Neuronal stem cell (in vitro differentiated cells): ENCODE measurements at regions not wholly inside any gene's neighbourhood (a gene's known extent, or its start where the extent isn't known, plus 50 kb on each side); places are given as distances from the start of the nearest gene placed in this dataset.

ENCODE experiments used
- DNase-seq: peaks from one replicate; pipeline ENCODE4 v3.0.0-alpha.2; 2013; ENCODE audit warnings: low spot score
- H2AFZ ChIP-seq: one replicate; pipeline ENCODE4 v1.6.1; 2013; ENCODE audit warnings: mild to moderate bottlenecking, low read length, inconsistent platforms
- H2AK5ac ChIP-seq: 2 replicates; pipeline ENCODE4 v1.6.1; 2013; ENCODE audit warnings: low read depth, mild to moderate bottlenecking, inconsistent platforms, low read length, moderate library complexity, mixed read lengths
- H2BK120ac ChIP-seq: 2 replicates; pipeline ENCODE4 v1.6.1; 2013; ENCODE audit warnings: low read depth, mild to moderate bottlenecking, inconsistent platforms, low read length, moderate library complexity, mixed read lengths
- H2BK12ac ChIP-seq: one replicate; pipeline ENCODE4 v1.6.1; 2013; ENCODE audit warnings: low read length, inconsistent platforms
- H2BK15ac ChIP-seq: 2 replicates; pipeline ENCODE4 v1.6.1; 2013; ENCODE audit warnings: mild to moderate bottlenecking, low read length, inconsistent platforms, mixed read lengths
- H2BK5ac ChIP-seq: one replicate; pipeline ENCODE4 v1.6.1; 2013; ENCODE audit warnings: inconsistent platforms, mild to moderate bottlenecking, low read length, moderate library complexity
- H3K14ac ChIP-seq: one replicate; pipeline ENCODE4 v1.6.1; 2013; ENCODE audit warnings: low read length, inconsistent platforms
- H3K18ac ChIP-seq: 2 replicates; pipeline ENCODE4 v1.6.1; 2013; ENCODE audit warnings: low read length, inconsistent platforms
- H3K23ac ChIP-seq: 2 replicates; pipeline ENCODE4 v1.6.1; 2013; ENCODE audit warnings: low read depth, mild to moderate bottlenecking, mixed read lengths, low read length, inconsistent platforms; ENCODE audit not compliant: poor library complexity
- H3K27ac ChIP-seq: replicated peaks from 3 replicates; pipeline ENCODE4 v1.5.1; 2013; ENCODE audit warnings: low read length, inconsistent platforms
- H3K27me3 ChIP-seq, 3 experiments: 2 replicates each; pipeline ENCODE4 v1.6.1; 2013; ENCODE audit warnings: low read length in 3 of 3, mild to moderate bottlenecking in 2 of 3, inconsistent platforms in 1 of 3, low read depth in 1 of 3, mixed read lengths in 1 of 3, moderate library complexity in 1 of 3; ENCODE audit not compliant: control insufficient read depth in 3 of 3, insufficient read depth in 3 of 3
- H3K36me3 ChIP-seq, 2 donors: replicated peaks in 1 of 2; 2 replicates each; pipeline ENCODE4 v1.6.1; 2013; ENCODE audit warnings: low read length in 2 of 2; ENCODE audit not compliant: control insufficient read depth in 2 of 2, insufficient read depth in 2 of 2
- H3K4ac ChIP-seq: 2 replicates; pipeline ENCODE4 v1.6.1; 2013; ENCODE audit warnings: inconsistent platforms, mild to moderate bottlenecking, low read length, moderate library complexity
- H3K4me1 ChIP-seq, 2 donors: 1 replicate in 1 of 2; 2 replicates in 1 of 2; pipeline ENCODE4 v1.6.1; 2013; ENCODE audit warnings: low read length in 2 of 2, low read depth in 1 of 2; ENCODE audit not compliant: control insufficient read depth in 2 of 2, insufficient read depth in 1 of 2
- H3K4me2 ChIP-seq: one replicate; pipeline ENCODE4 v1.6.1; 2013; ENCODE audit warnings: mild to moderate bottlenecking, low read length, inconsistent platforms; ENCODE audit not compliant: insufficient read depth, poor library complexity, severe bottlenecking
- H3K4me3 ChIP-seq, 2 donors: 2 replicates each; pipeline ENCODE4 v1.5.1; 2013; ENCODE audit warnings: low read length in 2 of 2, mild to moderate bottlenecking in 2 of 2, inconsistent platforms in 1 of 2, moderate library complexity in 1 of 2
- H3K79me1 ChIP-seq: one replicate; pipeline ENCODE4 v1.6.1; 2013; ENCODE audit warnings: low read depth, mild to moderate bottlenecking, inconsistent platforms, low read length, moderate library complexity
- H3K9ac ChIP-seq: one replicate; pipeline ENCODE4 v1.6.1; 2013; ENCODE audit warnings: mild to moderate bottlenecking, low read depth, low read length, inconsistent platforms; ENCODE audit not compliant: poor library complexity
- H3K9me3 ChIP-seq, 2 donors: replicated peaks in 1 of 2; 2 replicates each; pipeline versions ENCODE3 to v1.6.1; 2013; ENCODE audit warnings: low read length in 2 of 2, mild to moderate bottlenecking in 2 of 2, inconsistent platforms in 1 of 2, low read depth in 1 of 2, mixed read lengths in 1 of 2, moderate library complexity in 1 of 2; ENCODE audit not compliant: control insufficient read depth in 2 of 2, insufficient read depth in 1 of 2
- H4K8ac ChIP-seq: one replicate; pipeline ENCODE4 v1.6.1; 2013; ENCODE audit warnings: low read depth, mild to moderate bottlenecking, inconsistent platforms, low read length, moderate library complexity
- H4K91ac ChIP-seq: one replicate; pipeline ENCODE4 v1.6.1; 2013; ENCODE audit warnings: low read length, low read depth, mild to moderate bottlenecking, inconsistent platforms; ENCODE audit not compliant: poor library complexity
- WGBS, 2 donors: extraction: QIAGEN DNeasy Blood & Tissue Kit; methylation state at CpG; one replicate each; pipeline ENCODE4 v1.1.7; 2013; ENCODE audit warnings: missing lambda C conversion rate in 2 of 2, mixed read lengths in 1 of 2; ENCODE audit not compliant: insufficient read length in 2 of 2, insufficient replicate concordance in 1 of 2; ENCODE audit errors: extremely low coverage in 2 of 2; 5-methylcytosine and 5-hydroxymethylcytosine counted together

GRCh38 chr17:79506955-79507354, 103.9 kb downstream of the RBFOX3 start:
- no CpG with 5 or more reads among the region's 10 CpGs for WGBS, 2 donors
- Histone ChIP-seq H2BK12ac (no peak overlapping the region), H2BK5ac (peak overlapping the region; percentile 11), H3K14ac (no peak overlapping the region), H3K27ac (no peak overlapping the region), H3K9ac (no peak overlapping the region), H3K4me1 (peaks cover 0 to 3% of the 10 kb centered on the region in 2 donors), H3K23ac (no peak overlapping the region), H4K91ac (no peak overlapping the region), H3K4me2 (no peak overlapping the region), H3K18ac (peak overlapping the region; percentile 35), H2AFZ (no peak overlapping the region), H3K9me3 (peaks cover 0 to 2% of the 10 kb centered on the region in 2 donors), H3K4me3 (no peak overlapping the region), H4K8ac (no peak overlapping the region), H2AK5ac (peak overlapping the region; percentile 15), H3K36me3 (no peaks in the 10 kb centered on the region), H3K4ac (no peak overlapping the region), H2BK120ac (no peak overlapping the region), H2BK15ac (peak overlapping the region; percentile 72), H3K27me3 (peaks cover 0 to 22% (median 2%) of the 10 kb centered on the region in 3 experiments), H3K79me1 (no peaks in the 10 kb centered on the region)
- no peak for DNase-seq

GRCh38 chr17:79506150-79506870, 104.5 kb downstream of the RBFOX3 start:
- no peak overlapping the region for H2BK120ac ChIP-seq
- H3K4me3 ChIP-seq: no peak overlapping the region
- no CpG with 5 or more reads among the region's 24 CpGs for WGBS, 2 donors
- no peak overlapping the region for H3K27ac ChIP-seq
- no peak for DNase-seq
- no peaks in the 10 kb centered on the region for H3K9me3 ChIP-seq
- H2BK5ac ChIP-seq: peak overlapping the region; percentile 11
- H3K27me3 ChIP-seq: peaks cover 0 to 27% (median 2%) of the 10 kb centered on the region in 3 experiments
- H3K4ac ChIP-seq: no peak overlapping the region
- no peaks in the 10 kb centered on the region for H3K79me1 ChIP-seq
- no peak overlapping the region for H3K4me2 ChIP-seq
- H3K14ac ChIP-seq: no peak overlapping the region
- no peaks in the 10 kb centered on the region for H3K36me3 ChIP-seq
- peak overlapping the region; percentile 56 for H4K8ac ChIP-seq
- no peak overlapping the region for H2AFZ ChIP-seq
- peaks cover 0 to 6% of the 10 kb centered on the region in 2 donors for H3K4me1 ChIP-seq
- peak overlapping the region; percentile 72 for H2BK15ac ChIP-seq
- H2AK5ac ChIP-seq: peak overlapping the region; percentile 15
- peak overlapping the region; percentile 35 for H3K18ac ChIP-seq
- no peak overlapping the region for H3K23ac ChIP-seq
- no peak overlapping the region for H2BK12ac ChIP-seq
- no peak overlapping the region for H3K9ac ChIP-seq
- H4K91ac ChIP-seq: no peak overlapping the region

GRCh38 chr17:79505199-79505598, 105.7 kb downstream of the RBFOX3 start:
- Histone ChIP-seq H2BK5ac (no peak overlapping the region), H3K18ac (no peak overlapping the region), H3K27ac (no peak overlapping the region), H2AFZ (no peak overlapping the region), H2BK120ac (no peak overlapping the region), H2AK5ac (no peak overlapping the region), H3K9ac (no peak overlapping the region), H3K79me1 (no peaks in the 10 kb centered on the region), H4K8ac (no peak overlapping the region), H3K9me3 (no peaks in the 10 kb centered on the region), H4K91ac (no peak overlapping the region), H2BK15ac (no peak overlapping the region), H3K4ac (no peak overlapping the region), H3K14ac (no peak overlapping the region), H3K23ac (no peak overlapping the region), H3K4me2 (no peak overlapping the region), H3K36me3 (no peaks in the 10 kb centered on the region), H3K4me3 (no peak overlapping the region), H3K27me3 (peaks cover 0 to 29% (median 0%) of the 10 kb centered on the region in 3 experiments), H3K4me1 (peaks cover 0 to 13% of the 10 kb centered on the region in 2 donors), H2BK12ac (no peak overlapping the region)
- WGBS, 2 donors: no CpG with 5 or more reads among the region's 7 CpGs
- no peak for DNase-seq

GRCh38 chr17:79504181-79504605, 106.7 kb downstream of the RBFOX3 start:
- no peak overlapping the region for H3K9ac ChIP-seq
- no CpG with 5 or more reads among the region's 13 CpGs for WGBS, 2 donors
- peaks cover 0 to 26% (median 0%) of the 10 kb centered on the region in 3 experiments for H3K27me3 ChIP-seq
- no peaks in the 10 kb centered on the region for H3K9me3 ChIP-seq
- H4K8ac ChIP-seq: no peak overlapping the region
- H2AK5ac ChIP-seq: peak overlapping the region; percentile 60
- no peak overlapping the region for H4K91ac ChIP-seq
- H2BK5ac ChIP-seq: no peak overlapping the region
- no peaks in the 10 kb centered on the region for H3K36me3 ChIP-seq
- H3K4me2 ChIP-seq: no peak overlapping the region
- H3K27ac ChIP-seq: no peak overlapping the region
- H3K4ac ChIP-seq: no peak overlapping the region
- no peak overlapping the region for H2BK120ac ChIP-seq
- H2BK12ac ChIP-seq: no peak overlapping the region
- no peak for DNase-seq
- H2BK15ac ChIP-seq: peak overlapping the region; percentile 30
- peak overlapping the region; percentile 10 for H3K14ac ChIP-seq
- H2AFZ ChIP-seq: no peak overlapping the region
- no peak overlapping the region for H3K23ac ChIP-seq
- peaks cover 0 to 13% of the 10 kb centered on the region in 2 donors for H3K4me1 ChIP-seq
- H3K4me3 ChIP-seq: no peak overlapping the region
- no peaks in the 10 kb centered on the region for H3K79me1 ChIP-seq
- H3K18ac ChIP-seq: peak overlapping the region; percentile 23
